A549 (cell line): ENCODE measurements at regions not wholly inside any gene's neighbourhood (a gene's known extent, or its start where the extent isn't known, plus 50 kb on each side); places are given as distances from the start of the nearest gene placed in this dataset.

Experiments
- ATAC-seq, 2 experiments: fragments of 200-7000 bp in 1 of 2; fragments of >200 bp in 1 of 2; cut with Nextera tagmentation in 1 of 2; cut with Tn5 transposase in 1 of 2; 3 replicates each; pipeline versions ENCODE4 v1.8.0 to v1.9.1; 2018 to 2020; ENCODE audit warnings: mild to moderate bottlenecking in 1 of 2, moderate library complexity in 1 of 2
- CTCF ChIA-PET: fragments of 300-600 bp; sonication (Branson Sonifier 250); formaldehyde crosslinking; extraction: SDS; loops from one replicate; lab custom pipeline; 2021; ENCODE audit warnings: antibody characterized with exemption, inconsistent platforms; lab: Yijun Ruan, JAX
- POLR2A ChIA-PET: fragments of 350-600 bp; formaldehyde crosslinking; extraction: SDS; loops from one replicate; lab custom pipeline; 2021; ENCODE audit warnings: antibody characterized with exemption, inconsistent platforms; lab: Yijun Ruan, JAX
- DNase-seq, 2 experiments: peaks; one replicate each; pipeline versions ENCODE4 v3.0.0 to v3.0.0-alpha.2; 2011 to 2016; ENCODE audit warnings: low read depth in 1 of 2, low spot score in 1 of 2
- FAIRE-seq: peaks from 2 replicates; lab custom pipeline; 2011; peaks lifted over from hg19 to GRCh38; lab: Jason Lieb, UNC
- H3K27ac ChIP-seq, 2 experiments: fragments of >200 bp; sonication (Bioruptor Twin); formaldehyde crosslinking; 3 replicates each; pipeline ENCODE4 v1.5.1; 2016 to 2017
- H3K4me1 ChIP-seq: fragments of >200 bp; sonication (Bioruptor Twin); formaldehyde crosslinking; 3 replicates; pipeline ENCODE4 v1.6.1; 2016
- H3K4me2 ChIP-seq: fragments of >200 bp; sonication (Bioruptor Twin); formaldehyde crosslinking; 3 replicates; pipeline ENCODE4 v1.6.1; 2016
- H3K4me3 ChIP-seq: fragments of >200 bp; sonication (Bioruptor Twin); formaldehyde crosslinking; 3 replicates; pipeline ENCODE4 v1.5.1; 2016
- H3K9me3 ChIP-seq: fragments of >200 bp; sonication (Bioruptor Twin); formaldehyde crosslinking; 3 replicates; pipeline ENCODE4 v1.6.1; 2016
- CEBPB ChIP-seq, 2 experiments: fragments of >200 bp in 1 of 2; sonication (Bioruptor Twin) in 1 of 2; formaldehyde crosslinking in 1 of 2; IDR thresholded peaks; 2 replicates each; pipeline ENCODE4 v1.6.1; 2012 to 2016
- CHD4 ChIP-seq: fragments of 200-600 bp; sonication (generic); IDR thresholded peaks from 2 replicates; pipeline ENCODE4 v1.6.1; 2016; ENCODE audit warnings: antibody characterized with exemption, mild to moderate bottlenecking, borderline replicate concordance
- E2F6 ChIP-seq: IDR thresholded peaks from 2 replicates; pipeline ENCODE4 v1.6.1; 2012; ENCODE audit warnings: low read depth, borderline replicate concordance
- EHF ChIP-seq: fragments of 250-450 bp; sonication (Bioruptor Pico); IDR thresholded peaks from 2 replicates; pipeline ENCODE4 v1.5.0; 2020; ENCODE audit warnings: mild to moderate bottlenecking
- EHMT2 ChIP-seq: fragments of 200-600 bp; sonication (generic); IDR thresholded peaks from 2 replicates; pipeline ENCODE4 v1.6.1; 2016; ENCODE audit warnings: antibody characterized with exemption, low read depth, mild to moderate bottlenecking, moderate library complexity
- EP300 ChIP-seq, 2 experiments: fragments of >200 bp; sonication (Bioruptor Twin); formaldehyde crosslinking; IDR thresholded peaks; 2 replicates in 1 of 2; 3 replicates in 1 of 2; pipeline ENCODE4 v1.6.1; 2016 to 2017
- HES2 ChIP-seq: fragments of >200 bp; sonication (Bioruptor Twin); formaldehyde crosslinking; IDR thresholded peaks from 2 replicates; pipeline ENCODE4 v1.6.1; 2016
- HEYL ChIP-seq: fragments of 250-450 bp; sonication (Bioruptor Pico); IDR thresholded peaks from 2 replicates; pipeline ENCODE4 v1.8.0; 2021; ENCODE audit warnings: mild to moderate bottlenecking, moderate library complexity
- HOXB13 ChIP-seq: fragments of 250-450 bp; sonication (Bioruptor Pico); IDR thresholded peaks from 2 replicates; pipeline ENCODE4 v1.5.0; 2020; ENCODE audit warnings: low read depth, mild to moderate bottlenecking, moderate library complexity
- JUN ChIP-seq, 2 experiments: fragments of >200 bp; sonication (Bioruptor Twin); formaldehyde crosslinking; IDR thresholded peaks; 2 replicates in 1 of 2; 3 replicates in 1 of 2; pipeline ENCODE4 v1.6.1; 2016 to 2017
- JUNB ChIP-seq: fragments of >200 bp; sonication (Bioruptor Twin); formaldehyde crosslinking; IDR thresholded peaks from 2 replicates; pipeline ENCODE4 v1.6.1; 2016
- KDM1A ChIP-seq: fragments of 200-600 bp; sonication (generic); IDR thresholded peaks from 2 replicates; pipeline ENCODE4 v1.6.1; 2016; ENCODE audit warnings: low read depth, mild to moderate bottlenecking
- KDM5A ChIP-seq: fragments of 200-600 bp; sonication (generic); IDR thresholded peaks from 2 replicates; pipeline ENCODE4 v1.6.1; 2016; ENCODE audit warnings: antibody characterized with exemption, mild to moderate bottlenecking
- MAFK ChIP-seq: fragments of 450-650 bp; IDR thresholded peaks from 2 replicates; pipeline ENCODE4 v1.6.1; 2014; ENCODE audit not compliant: partially characterized antibody
- MYC ChIP-seq: IDR thresholded peaks from 2 replicates; pipeline ENCODE4 v1.6.1; 2012; ENCODE audit warnings: mild to moderate bottlenecking, inconsistent platforms, low read length, improper control_type of control experiment, borderline replicate concordance
- NFE2L2 ChIP-seq: fragments of 150-350 bp; conservative IDR thresholded peaks from 2 replicates; pipeline ENCODE4 v1.6.1; 2014; ENCODE audit warnings: low read length
- NPAS2 ChIP-seq: fragments of 250-450 bp; sonication (Bioruptor Pico); IDR thresholded peaks from 2 replicates; pipeline ENCODE4 v1.8.0; 2022; ENCODE audit warnings: mild to moderate bottlenecking, moderate library complexity, borderline replicate concordance
- NR3C1 ChIP-seq: fragments of >200 bp; sonication (Bioruptor Twin); formaldehyde crosslinking; IDR thresholded peaks from 3 replicates; pipeline ENCODE4 v1.6.1; 2017
- PBX3 ChIP-seq: IDR thresholded peaks from 2 replicates; pipeline ENCODE4 v1.6.1; 2012
- PHF8 ChIP-seq: fragments of 200-600 bp; sonication (generic); IDR thresholded peaks from 2 replicates; pipeline ENCODE4 v1.6.1; 2016; ENCODE audit warnings: low read depth, mild to moderate bottlenecking, antibody characterized with exemption, moderate library complexity, borderline replicate concordance
- RARB ChIP-seq: fragments of 250-450 bp; sonication (Bioruptor Pico); IDR thresholded peaks from 2 replicates; pipeline ENCODE4 v1.8.0; 2021; ENCODE audit warnings: mild to moderate bottlenecking, moderate library complexity
- RCOR1 ChIP-seq: fragments of 150-350 bp; IDR thresholded peaks from 2 replicates; pipeline ENCODE4 v1.6.1; 2014; ENCODE audit warnings: antibody characterized with exemption, low read length, low read depth
- RNF2 ChIP-seq: fragments of 200-600 bp; sonication (generic); IDR thresholded peaks from 2 replicates; pipeline ENCODE4 v1.6.1; 2016; ENCODE audit warnings: low read depth, mild to moderate bottlenecking, antibody characterized with exemption, moderate library complexity, borderline replicate concordance
- SREBF2 ChIP-seq: fragments of 450-650 bp; IDR thresholded peaks from 2 replicates; pipeline ENCODE4 v1.6.1; 2014; ENCODE audit warnings: mild to moderate bottlenecking, moderate library complexity
- USF2 ChIP-seq: fragments of 450-650 bp; IDR thresholded peaks from 2 replicates; pipeline ENCODE4 v1.6.1; 2014; ENCODE audit warnings: antibody characterized with exemption
- ZFP36 ChIP-seq: fragments of 450-650 bp; IDR thresholded peaks from 2 replicates; pipeline ENCODE4 v1.6.1; 2014; ENCODE audit warnings: borderline replicate concordance; ENCODE audit not compliant: partially characterized antibody
- ZSCAN20 ChIP-seq: fragments of 250-450 bp; sonication (Bioruptor Pico); IDR thresholded peaks from 2 replicates; pipeline ENCODE4 v1.8.0; 2022; ENCODE audit warnings: mild to moderate bottlenecking, moderate library complexity
- WGBS: methylation state at CpG from one replicate; pipeline ENCODE4 v1.1.6; 2017; ENCODE audit errors: missing lambda C conversion rate; 5-methylcytosine and 5-hydroxymethylcytosine counted together
- TF ChIP-seq, protein P1 (sequence below): fragments of >200 bp; sonication (Bioruptor Twin); formaldehyde crosslinking; IDR thresholded peaks from 3 replicates; pipeline ENCODE4 v1.6.1; 2016
- TF ChIP-seq, protein P2 (sequence below): fragments of 250-450 bp; sonication (Bioruptor Pico); IDR thresholded peaks from 2 replicates; pipeline ENCODE4 v1.5.0; 2020; ENCODE audit warnings: low read depth, mild to moderate bottlenecking, moderate library complexity

GRCh38 chr10:85446827-85447226 lies 919.8 kb downstream of the GRID1 start:
- no peaks in the 10 kb centered on the region for H3K9me3 ChIP-seq
- no peak for FAIRE-seq
- ChIA-PET CTCF (no interaction called here), POLR2A (no interaction called here)
- no peak overlapping the region for H3K27ac ChIP-seq
- H3K4me3 ChIP-seq, result no peak overlapping the region
- no peaks in the 10 kb centered on the region for H3K4me1 ChIP-seq
- no peak for DNase-seq
- no peak for ATAC-seq
- TF ChIP-seq SREBF2 (no peak), EHF (CRISPR knock-in tag) (no peak), MYC (no peak), E2F6 (no peak), NR3C1 (no peak), EHMT2 (no peak), RCOR1 (no peak), ZSCAN20 (CRISPR knock-in tag) (no peak), PHF8 (no peak), HES2 (no peak), NPAS2 (CRISPR knock-in tag) (no peak), HOXB13 (CRISPR knock-in tag) (no peak)
- TF ChIP-seq, protein P1, sequence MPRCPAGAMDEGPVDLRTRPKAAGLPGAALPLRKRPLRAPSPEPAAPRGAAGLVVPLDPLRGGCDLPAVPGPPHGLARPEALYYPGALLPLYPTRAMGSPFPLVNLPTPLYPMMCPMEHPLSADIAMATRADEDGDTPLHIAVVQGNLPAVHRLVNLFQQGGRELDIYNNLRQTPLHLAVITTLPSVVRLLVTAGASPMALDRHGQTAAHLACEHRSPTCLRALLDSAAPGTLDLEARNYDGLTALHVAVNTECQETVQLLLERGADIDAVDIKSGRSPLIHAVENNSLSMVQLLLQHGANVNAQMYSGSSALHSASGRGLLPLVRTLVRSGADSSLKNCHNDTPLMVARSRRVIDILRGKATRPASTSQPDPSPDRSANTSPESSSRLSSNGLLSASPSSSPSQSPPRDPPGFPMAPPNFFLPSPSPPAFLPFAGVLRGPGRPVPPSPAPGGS, result no peak
- WGBS, result 2% methylated on average over 2 of the region's 2 CpGs
- H3K4me2 ChIP-seq, result no peak overlapping the region

DNA sequence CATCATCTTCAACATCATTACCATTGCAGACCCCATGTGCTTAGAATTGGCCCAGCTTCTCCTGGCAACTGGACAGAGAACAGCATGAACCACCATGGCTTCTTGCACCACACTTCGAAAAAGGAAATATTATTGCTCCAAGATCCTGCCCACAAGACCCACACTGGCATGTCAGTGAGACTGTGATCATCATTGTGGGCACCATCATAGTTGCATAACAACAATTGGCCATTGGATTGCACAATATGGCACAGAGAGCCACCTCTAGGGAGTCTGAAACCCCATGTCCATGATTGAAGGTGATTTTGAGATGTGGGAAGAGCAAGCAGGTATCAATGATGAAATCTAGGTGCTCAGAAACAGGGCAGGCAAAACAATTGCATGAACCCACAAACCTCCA lies 918.9 kb downstream of the GRID1 start:
- CTCF ChIA-PET, result no interaction called here
- Histone ChIP-seq H3K4me3 (no peak overlapping the region), H3K27ac (no peak overlapping the region), H3K4me2 (no peak overlapping the region), H3K4me1 (no peaks in the 10 kb centered on the region), H3K9me3 (no peaks in the 10 kb centered on the region)
- no peak for TF ChIP-seq NR3C1
- peak in 1 of 2 experiments; percentile 18; a peak in 1 of 4 replicates for TF ChIP-seq CEBPB (IDR thresholded peaks at IDR 0.05)
- no peak for ATAC-seq
- POLR2A ChIA-PET, result no interaction called here
- no peak for FAIRE-seq
- DNase-seq, result no peak
- 0% methylated on average over 1 of the region's 1 CpG for WGBS

- no peaks in the 10 kb centered on the region for H3K4me1 ChIP-seq
- no peak overlapping the region for H3K4me3 ChIP-seq
- FAIRE-seq, result no peak
- ATAC-seq, result no peak
- 4% methylated on average over 2 of the region's 5 CpGs for WGBS
- no peak for DNase-seq
- no peaks in the 10 kb centered on the region for H3K9me3 ChIP-seq
- TF ChIP-seq EP300 (IDR thresholded peaks at IDR 0.05) (no peak), JUNB (no peak), KDM1A (no peak), RNF2 (no peak), JUN (IDR thresholded peaks at IDR 0.05) (no peak), MAFK (no peak), HOXB13 (CRISPR knock-in tag) (no peak), KDM5A (no peak), PHF8 (no peak), HEYL (CRISPR knock-in tag) (no peak), ZFP36 (no peak), PBX3 (no peak), NR3C1 (no peak), RARB (no peak), CHD4 (no peak), NFE2L2 (no peak), USF2 (no peak)
- TF ChIP-seq, protein P2, sequence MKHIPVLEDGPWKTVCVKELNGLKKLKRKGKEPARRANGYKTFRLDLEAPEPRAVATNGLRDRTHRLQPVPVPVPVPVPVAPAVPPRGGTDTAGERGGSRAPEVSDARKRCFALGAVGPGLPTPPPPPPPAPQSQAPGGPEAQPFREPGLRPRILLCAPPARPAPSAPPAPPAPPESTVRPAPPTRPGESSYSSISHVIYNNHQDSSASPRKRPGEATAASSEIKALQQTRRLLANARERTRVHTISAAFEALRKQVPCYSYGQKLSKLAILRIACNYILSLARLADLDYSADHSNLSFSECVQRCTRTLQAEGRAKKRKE (CRISPR knock-in tag), result no peak
- no peak overlapping the region for H3K27ac ChIP-seq
- ChIA-PET POLR2A (no interaction called here), CTCF (interaction anchor here (0.8 kb wide), 1 partner anchor 10 kb away, joined by 3 read pairs; no protein-coding TSS in a partner anchor)
- no peak overlapping the region for H3K4me2 ChIP-seq
Measured at GRCh38 chr10:85448716-85449115, 917.9 kb downstream of the GRID1 start.
